DMS 273 (cell line): ENCODE measurements at regions not wholly inside any gene's neighbourhood (a gene's known extent, or its start where the extent isn't known, plus 50 kb on each side); places are given as distances from the start of the nearest gene placed in this dataset.
"Not testable (repeated sequence)": the region's sequence is repeated elsewhere in the genome, so short reads cannot be mapped to it uniquely, and the experiment has no call there.

Source experiments
- DNase-seq: peaks from one replicate; lab custom pipeline; 2025; ENCODE audit not compliant: unreplicated experiment; lab: John Stamatoyannopoulos, UW

DNA sequence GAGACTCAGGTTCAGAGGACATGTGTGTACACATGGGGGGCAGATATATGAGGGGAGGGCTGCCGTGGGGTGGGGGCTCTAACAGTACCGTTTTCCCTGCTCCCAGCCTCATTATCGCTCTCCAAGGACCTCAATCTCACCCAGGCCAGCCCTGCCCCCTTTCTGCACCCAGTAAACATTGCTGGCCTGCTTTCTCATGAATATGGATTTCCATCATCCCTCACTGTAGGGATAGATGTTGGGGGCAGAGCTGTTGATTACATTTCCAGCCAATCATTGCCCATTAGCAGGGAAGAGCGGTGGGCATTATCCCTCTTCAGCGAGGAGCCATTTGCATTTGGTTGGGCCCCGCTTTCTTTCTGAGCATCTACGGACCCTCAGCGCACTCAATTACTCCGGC lies 273.8 kb downstream of the RPS6KC1 start:
- DNase-seq, result no peak

DNA sequence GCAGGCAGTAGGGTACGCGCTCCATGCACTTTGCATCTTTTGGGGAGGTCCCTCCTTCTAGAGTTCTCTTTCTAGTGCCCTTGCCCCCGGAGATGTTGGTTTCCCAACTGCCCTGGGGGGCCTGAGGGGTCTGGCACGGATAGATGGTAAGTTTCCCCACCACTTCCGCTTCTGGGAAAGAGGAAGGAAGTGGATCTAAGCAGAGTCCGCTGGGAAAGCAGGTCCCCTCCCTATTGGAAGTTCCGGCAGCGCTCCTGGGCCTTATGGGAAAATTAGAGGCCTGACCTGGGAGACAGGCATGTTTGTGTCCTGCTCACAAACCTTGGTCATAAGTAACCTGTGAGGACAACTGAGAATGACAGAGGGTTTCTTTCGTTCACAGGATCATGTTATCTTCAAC lies 274.4 kb downstream of the RPS6KC1 start:
- DNase-seq, result no peak

DNA sequence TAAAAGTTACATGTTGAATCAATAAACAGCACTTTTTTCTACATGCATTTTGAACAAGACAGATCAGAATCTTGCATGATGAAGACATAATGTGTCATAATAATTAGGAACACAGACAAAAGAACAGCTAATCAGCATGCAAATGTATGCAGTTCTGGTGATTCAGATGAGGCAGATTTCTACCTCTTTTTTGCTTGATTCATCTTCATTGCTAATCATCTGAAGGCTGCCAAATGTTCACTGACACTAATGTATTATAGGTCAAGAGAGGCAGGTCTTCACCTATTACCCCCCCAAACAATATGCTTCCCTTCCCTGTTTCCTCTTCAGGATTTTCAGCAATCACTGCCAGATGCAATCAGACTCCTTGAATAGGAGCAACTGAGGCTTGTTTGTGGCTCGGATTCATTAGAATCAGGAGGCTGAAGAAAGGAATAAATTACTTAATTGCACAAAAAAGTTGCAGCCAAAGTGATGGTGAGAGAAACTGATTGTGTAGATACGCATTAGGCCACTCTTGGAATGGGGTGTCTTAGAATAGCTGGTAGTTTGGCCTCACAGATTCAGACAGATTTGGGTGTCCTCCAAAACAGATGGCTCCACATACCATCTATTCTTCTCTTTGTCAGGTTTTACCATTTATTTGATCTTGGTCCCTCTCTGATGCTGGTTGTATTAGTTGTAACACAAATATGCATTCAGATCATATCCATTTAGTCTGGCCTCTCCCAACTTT lies 275.4 kb downstream of the RPS6KC1 start:
- DNase-seq, result peak; percentile 14

DNA sequence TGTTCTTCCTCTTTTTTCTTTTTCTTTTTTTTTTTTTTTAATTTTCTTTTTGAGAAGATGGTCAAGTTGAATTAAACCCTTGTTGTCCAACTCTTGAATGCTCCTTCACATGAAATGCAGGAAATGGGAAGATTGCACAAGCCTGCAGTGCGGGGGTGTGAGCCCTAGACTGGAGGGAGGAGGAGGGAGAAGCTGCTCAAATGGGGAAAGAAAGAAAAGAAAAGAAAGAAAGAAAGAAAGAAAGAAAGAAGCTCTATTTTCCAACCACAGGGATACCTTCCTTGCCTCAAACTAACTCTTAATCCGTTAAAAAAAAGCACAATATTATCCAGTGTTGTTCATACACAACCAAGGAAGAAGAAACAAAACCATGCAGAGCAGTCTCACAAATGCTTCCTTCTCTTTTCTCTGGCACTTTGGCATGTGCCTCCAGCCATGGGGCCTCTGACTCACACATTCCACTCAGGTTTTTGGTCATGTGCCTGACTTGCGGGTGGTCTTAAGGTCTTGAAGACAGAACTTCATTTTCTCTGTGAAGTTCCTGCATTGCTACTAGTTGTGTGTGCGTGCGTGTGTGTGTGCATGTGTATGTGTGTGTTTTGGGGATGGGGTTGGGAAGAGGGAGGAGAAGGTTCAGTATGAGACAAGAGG lies 276.1 kb downstream of the RPS6KC1 start:
- DNase-seq, result no peak

DNA sequence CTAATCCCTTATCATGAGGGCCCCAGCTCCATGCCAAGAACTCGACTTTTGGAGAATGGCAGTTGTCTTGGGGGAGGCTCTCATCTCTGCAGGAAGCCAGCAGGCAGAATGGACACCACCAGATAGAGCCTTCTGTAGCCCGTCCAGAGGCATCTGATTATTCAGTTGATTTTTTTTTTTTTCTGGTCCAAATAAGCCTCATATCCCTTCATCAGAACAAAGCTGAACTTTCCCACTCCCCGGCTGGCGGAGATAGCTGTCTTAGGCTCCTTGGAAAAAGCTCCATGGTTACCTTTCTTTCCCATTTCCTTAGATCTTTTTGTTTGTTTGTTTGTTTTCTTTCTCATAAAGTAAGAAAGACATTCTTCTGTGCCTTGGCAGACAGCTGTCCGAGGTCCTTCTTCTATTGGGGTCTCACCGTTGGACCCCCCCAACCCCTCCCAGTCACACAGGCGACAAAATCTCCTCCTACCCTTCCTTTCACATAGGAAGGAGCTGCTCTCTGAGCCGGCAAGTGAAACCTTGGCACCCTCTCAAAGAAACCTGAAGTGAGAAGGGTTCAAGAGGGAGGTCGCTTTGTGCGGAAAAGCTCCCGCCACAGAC lies 278.5 kb downstream of the RPS6KC1 start:
- DNase-seq, result no peak

DNA sequence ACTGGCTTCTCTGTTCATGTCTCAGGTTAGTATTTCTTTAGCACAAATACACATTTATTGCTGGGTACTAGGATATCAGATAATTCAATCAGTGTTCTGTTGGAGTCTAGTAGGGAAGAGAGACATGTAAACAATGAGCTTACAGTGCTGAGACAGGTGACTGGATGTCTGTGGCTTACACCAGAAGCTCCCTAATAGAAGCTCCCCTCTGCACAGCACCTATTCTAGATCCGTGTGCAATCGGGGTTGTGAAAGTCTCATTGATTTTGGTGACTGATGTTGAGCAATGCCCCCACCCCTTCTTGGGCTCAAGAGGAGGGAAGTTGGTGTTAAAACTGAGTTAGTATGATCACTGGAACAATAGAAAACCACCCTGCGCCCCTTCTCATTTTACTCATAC lies 279.2 kb downstream of the RPS6KC1 start:
- no peak for DNase-seq

DNA sequence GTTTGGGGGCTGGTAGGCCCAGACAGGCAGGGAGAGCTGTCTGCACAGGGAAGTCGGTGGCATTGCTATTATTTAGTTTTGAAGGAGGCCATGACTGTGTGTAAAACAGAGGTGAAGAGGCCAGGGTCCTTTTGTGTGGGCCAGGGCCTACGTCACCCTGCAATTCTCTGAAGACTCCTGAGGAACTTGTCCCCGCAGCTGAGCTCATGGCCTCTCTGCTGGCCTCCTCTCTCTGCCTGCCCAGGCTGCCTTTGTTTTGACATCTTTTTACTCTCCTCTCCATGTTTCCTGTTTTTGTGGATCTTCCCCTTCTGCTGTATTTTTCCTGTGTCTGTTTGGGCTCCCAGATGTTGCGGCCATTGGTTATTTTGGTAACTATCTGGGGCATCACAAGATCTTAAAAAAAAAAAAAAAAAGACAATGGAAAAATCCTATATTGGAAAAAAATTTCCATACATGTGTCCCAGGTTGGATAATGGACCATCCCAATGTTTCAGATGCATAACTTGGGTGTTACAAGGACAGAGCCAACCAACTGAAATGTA lies 280.7 kb downstream of the RPS6KC1 start:
- no peak for DNase-seq

DNA sequence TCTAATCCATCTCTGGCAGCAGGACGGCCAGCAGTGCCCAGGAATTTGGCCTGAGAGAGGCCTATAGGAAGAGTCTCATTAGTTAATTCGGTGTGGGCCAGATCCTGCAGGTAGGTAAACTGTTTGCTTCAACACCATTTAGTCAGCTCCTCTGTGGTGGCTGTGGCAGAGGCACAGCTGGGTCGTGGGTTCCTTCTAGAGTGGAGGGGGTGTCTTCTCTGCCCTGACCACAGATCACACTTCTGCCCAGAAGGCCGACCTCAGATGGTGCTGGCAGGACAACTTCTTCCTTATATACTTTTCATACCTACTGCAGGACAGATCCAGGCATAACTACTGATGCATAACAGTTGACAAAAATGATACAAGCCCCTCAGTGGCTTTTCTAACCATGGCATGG lies 281.4 kb downstream of the RPS6KC1 start:
- no peak for DNase-seq

DNA sequence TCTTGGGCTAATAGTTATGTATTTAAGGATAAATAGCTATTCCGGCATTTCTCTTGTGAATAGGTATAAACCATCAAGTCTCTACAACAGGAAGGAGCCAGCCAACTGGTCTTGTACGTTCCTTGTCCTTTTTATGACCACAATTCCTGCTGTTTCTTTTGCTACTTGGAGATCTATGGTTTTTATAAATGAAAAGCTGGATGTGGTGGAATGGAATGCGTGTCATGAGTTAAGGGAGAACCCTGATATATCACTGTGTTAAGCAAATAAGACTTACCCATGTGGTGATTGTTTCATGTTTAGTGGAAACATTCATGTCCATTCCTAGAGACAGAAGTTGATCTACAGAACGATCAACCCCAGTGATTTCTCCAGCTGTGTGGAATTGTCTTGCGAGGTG lies 282.1 kb downstream of the RPS6KC1 start:
- DNase-seq, result no peak

DNA sequence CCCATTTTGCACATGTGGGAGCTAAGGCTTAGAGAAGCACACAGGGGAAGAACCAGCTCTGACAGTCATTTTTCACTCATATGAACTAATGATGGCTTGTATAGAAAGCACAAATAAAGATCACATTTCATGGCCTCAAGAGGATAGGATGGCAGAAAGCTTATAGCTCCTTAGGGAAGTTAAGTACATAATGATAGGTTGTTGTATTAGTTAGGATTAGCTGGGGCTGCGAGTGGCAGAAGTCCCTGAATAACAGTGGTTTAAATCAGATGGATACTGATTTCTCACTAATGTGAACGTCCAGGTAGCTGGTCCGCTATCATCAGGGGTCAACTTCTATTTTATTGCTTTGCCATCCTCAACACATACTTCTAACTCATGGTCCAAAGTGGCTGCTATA lies 284.0 kb downstream of the RPS6KC1 start:
- DNase-seq, result no peak

DNA sequence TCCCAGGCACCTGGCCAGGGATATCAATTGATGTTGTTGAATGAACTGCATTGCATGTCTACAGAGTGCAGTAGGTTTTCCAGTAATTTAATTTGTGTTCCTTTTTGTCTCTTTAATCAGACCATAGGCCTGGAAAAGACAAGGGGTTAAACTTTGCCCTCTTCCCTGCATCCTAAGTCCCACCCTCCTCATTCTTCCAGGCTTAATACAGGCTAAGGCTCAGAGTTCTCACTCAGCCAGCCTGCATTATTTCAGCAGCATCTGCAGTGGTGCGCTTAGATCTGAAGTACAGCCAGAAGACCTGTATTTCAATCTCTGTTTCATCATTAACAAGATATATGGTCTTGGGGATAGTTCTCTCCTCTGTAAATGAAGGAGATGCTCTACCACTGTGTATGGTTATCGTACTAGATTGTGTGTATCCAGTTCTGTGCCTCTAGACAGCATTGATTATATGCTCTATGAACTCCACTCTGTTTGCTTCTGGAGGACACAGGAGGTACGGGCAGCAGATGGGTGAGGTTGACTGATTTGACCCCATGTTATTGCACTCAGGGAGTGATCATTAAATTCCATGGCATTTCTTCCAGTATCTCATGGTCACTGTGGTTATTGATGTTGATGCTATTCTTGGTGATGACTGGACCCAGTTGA lies 286.1 kb downstream of the RPS6KC1 start:
- DNase-seq, result no peak

DNA sequence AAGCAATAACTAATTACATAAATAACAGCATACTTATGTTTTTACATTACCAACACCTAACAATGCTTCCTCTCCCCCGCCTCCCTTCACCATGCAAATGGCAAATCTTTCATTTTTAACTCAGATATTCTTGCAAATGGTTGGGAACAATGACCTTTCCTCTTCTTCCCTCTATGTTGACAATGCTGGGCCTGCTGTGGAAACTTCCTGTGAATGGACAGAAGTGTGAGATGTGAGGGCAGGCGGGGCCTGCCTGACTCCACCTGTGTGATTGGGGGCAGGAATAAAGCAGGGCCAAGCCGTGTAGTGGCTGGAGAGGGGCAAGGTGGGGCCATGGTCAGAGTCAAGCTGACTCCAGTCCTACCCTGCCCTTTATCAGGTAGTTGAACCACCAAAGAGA lies 289.6 kb downstream of the RPS6KC1 start:
- no peak for DNase-seq

DNA sequence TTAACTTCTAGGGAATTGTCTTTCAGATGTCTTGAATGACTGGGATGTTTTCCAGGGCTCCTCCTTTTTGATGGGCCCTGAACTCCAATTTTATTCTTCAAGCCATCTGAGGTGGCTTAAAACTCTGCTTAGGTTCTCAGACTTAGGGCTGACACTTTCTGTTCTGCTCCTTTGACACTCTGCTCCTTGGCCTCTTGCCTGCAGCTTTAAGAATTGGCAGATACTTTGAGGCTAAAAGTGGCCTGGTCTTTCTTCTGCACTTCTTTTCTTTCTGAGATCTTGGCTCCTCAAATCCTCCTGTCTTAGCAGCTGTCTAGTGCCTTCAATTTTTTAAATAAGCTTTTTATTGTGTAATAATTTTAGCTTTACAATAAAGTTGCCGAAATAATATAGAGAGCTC lies 294.6 kb downstream of the RPS6KC1 start:
- DNase-seq, result no peak

DNA sequence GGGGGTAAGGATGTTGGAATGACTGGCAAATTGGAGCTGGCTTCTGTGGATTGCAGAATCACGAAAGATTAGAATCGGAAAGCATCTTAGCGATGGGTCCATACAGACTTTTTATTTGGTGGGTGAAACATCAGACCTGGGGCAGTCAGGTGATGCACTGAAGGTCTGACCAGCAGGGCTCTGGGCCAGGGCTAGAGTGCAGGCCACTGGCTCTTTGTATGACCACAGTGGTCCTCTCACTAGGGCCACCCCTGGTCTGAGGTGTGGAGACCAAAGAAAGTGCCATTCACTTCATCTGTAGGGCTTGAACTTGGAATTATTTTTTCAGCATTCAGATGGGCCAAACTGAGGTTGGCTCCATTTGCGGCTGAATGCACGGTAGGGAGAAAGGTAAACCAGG lies 306.4 kb downstream of the RPS6KC1 start:
- DNase-seq, result no peak

DNA sequence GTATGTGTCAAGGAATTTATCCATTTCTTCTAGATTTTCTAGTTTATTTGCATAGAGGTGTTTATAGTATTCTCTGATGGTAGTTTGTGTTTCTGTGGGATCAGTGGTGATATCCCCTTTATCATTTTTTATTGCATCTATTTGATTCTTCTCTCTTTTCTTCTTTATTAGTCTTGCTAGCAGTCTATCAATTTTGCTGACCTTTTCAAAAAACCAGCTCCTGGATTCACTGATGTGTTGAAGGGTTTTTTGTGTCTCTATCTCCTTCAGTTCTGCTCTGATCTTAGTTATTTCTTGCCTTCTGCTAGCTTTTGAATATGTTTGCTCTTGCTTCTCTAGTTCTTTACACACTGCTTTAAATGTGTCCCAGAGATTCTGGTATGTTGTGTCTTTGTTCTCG lies 307.3 kb downstream of the RPS6KC1 start:
- not testable (repeated sequence) for DNase-seq

DNA sequence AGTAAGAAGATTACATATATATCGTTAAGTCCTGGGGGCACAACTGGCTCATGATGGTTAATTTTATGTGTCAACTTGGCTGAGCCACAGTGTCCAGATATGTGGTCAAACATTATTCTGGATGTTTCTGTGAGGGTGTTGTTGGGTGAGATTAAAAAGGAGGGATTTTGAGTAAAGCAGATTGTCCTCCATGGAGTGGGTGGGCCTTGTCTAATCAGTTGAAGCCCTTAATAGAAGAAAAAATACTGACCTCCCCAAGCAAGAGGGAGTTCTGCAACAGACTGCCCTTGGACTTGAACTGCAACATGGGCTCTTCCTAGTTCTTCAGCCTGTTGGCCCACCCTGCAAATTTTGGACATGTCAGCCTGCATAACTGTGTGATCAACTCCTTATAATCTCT lies 311.6 kb downstream of the RPS6KC1 start:
- no peak for DNase-seq

DNA sequence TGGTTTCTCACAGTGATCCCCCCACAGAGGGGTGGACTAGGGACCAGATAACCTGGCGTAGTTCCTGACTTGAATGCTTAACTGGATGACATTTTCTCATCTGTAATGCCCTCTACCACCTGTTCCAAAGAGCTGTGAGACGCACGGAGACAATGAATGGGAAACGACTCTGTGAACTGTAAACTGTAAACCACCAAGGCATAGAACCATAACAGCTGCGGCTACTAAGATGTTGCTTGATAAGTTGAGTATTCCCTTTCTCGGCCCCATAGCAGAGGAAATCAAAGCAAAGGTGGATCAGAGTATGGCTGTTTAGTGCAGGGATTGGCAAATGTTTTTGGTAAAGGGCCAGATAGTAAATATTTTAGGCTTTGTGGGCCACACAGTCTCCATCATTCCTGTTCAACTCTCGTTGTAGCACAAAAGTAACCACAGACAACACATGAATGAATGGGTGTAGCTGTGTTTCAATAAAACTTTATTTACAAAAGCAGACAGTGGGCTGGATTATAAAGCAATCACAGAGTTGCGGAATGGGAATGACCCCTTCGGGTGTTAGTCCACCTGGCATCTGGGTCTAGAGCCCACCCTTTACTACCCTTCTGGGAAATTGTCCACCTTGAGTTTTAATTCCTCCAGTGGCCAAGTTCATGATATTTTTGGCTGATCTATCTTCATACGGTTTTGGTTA lies 315.2 kb downstream of the RPS6KC1 start:
- no peak for DNase-seq

DNA sequence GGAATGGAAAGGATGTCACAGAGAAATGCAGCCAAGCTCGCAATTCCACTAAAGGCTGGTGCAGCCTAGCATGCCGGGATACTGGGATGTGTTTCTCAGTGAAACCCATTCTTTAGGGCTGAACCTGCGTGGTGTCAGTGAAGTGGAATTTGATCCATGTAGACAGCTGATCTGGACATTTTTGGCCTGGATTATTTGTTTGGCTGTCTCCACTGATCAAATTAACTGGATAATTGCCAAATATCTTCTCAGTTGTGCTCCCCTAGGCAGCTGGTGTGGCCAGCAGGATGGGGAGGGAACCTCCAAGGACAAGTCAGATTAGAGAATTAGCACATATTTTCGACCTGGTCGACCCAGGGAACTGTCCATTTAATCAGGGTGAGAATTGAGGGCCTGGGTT lies 318.4 kb downstream of the RPS6KC1 start:
- peak; percentile 37 for DNase-seq

DNA sequence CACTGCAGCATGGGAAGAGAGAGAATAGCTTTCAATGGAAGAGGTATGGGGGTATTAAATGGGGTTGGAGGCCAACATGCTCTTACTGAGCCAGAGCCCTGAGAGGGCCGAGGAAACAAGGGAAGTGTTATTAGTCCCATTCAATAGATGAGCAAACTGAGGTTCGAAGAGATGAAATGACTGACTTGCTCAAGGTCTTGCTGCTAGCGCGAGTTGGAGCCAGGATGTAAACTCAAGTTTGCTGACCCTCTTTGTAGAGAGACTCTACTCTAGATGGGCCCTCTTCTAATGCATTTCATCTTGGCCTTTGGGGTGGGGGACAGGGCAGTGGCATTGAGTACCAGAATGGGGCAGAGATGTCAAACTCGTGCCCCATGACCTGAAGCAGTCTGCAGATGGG lies 319.5 kb downstream of the RPS6KC1 start:
- no peak for DNase-seq

DNA sequence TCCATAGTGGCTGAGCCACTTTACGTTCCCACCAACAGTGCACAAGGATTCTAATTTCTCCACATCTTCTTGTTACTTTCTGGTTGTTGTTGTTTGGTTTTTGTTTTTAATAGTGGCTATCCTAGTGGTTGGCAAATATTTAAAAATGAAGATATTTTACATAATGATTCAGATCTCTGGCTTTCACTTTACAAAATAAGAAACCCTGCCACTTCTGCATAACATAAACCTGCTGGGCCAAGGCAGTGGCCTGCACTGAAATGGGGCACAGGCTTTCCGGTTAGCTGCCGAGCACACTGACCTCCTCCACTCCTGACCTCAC lies 320.4 kb downstream of the RPS6KC1 start:
- no peak for DNase-seq

DNA sequence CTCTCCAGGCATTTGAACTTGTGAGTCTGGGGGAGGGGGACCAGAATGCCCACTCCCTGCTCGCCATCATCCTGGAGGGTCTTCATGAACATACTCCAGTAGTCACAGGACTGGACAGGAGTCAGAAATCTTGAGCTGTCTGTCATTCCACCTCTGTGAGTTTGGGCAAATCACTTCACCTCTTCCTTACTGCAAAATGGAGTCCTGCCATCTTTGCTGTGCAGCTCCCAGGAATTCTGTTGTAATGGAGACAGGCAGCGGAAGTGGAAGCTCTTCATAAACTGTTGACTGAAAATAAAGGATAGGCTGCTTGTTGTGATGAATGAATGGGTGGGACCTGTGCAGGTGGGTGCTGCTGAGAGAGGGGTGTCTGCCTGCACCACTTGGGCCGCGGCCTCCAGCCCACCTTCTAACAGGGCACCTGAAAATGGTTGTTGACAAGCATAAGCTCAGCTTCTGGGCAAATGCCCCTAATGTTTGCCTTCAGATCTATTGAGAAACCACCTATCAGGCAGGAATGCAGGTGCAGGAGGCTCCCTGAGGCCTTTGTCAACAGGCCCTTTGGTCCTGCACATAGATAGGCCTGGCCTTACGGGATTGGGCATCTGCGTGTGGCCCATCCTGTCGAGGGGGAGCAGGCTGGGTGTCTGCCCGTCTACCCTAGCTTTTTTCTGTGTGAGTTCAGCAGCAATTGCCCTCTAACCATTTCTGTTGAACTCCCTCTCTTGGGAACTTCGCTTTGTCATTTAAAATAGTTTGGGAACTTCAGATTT lies 321.0 kb downstream of the RPS6KC1 start:
- DNase-seq, result no peak
